Nephron progenitor cell (in vitro differentiated cells): ENCODE measurements at regions not wholly inside any gene's neighbourhood (a gene's known extent, or its start where the extent isn't known, plus 50 kb on each side); places are given as distances from the start of the nearest gene placed in this dataset.

Experiments
- DNase-seq: peaks from one replicate; pipeline ENCODE4 v3.0.0; 2021
- H3K27ac Mint-ChIP-seq: 2 replicates; pipeline ENCODE4 v1.8.0; 2021; ENCODE audit warnings: mild to moderate bottlenecking, moderate library complexity, mixed read lengths
- H3K27me3 Mint-ChIP-seq: 2 replicates; pipeline ENCODE4 v1.8.0; 2021; ENCODE audit warnings: mild to moderate bottlenecking, low read depth, mixed read lengths; ENCODE audit not compliant: poor library complexity
- H3K36me3 Mint-ChIP-seq: 2 replicates; pipeline ENCODE4 v1.8.0; 2021; ENCODE audit warnings: low read depth, mixed read lengths
- H3K4me1 Mint-ChIP-seq: 2 replicates; pipeline ENCODE4 v1.8.0; 2021; ENCODE audit warnings: mixed read lengths
- H3K4me3 Mint-ChIP-seq: 2 replicates; pipeline ENCODE4 v1.8.0; 2021; ENCODE audit warnings: mild to moderate bottlenecking, moderate library complexity, mixed read lengths
- H3K9me3 Mint-ChIP-seq: 2 replicates; pipeline ENCODE4 v1.8.0; 2021; ENCODE audit warnings: mild to moderate bottlenecking, moderate library complexity, mixed read lengths
- TF ChIP-seq, protein P1 (sequence below): fragments of 200-600 bp; sonication (generic); IDR thresholded peaks from 2 replicates; pipeline ENCODE4 v1.5.0; 2021; ENCODE audit warnings: antibody characterized with exemption

DNA sequence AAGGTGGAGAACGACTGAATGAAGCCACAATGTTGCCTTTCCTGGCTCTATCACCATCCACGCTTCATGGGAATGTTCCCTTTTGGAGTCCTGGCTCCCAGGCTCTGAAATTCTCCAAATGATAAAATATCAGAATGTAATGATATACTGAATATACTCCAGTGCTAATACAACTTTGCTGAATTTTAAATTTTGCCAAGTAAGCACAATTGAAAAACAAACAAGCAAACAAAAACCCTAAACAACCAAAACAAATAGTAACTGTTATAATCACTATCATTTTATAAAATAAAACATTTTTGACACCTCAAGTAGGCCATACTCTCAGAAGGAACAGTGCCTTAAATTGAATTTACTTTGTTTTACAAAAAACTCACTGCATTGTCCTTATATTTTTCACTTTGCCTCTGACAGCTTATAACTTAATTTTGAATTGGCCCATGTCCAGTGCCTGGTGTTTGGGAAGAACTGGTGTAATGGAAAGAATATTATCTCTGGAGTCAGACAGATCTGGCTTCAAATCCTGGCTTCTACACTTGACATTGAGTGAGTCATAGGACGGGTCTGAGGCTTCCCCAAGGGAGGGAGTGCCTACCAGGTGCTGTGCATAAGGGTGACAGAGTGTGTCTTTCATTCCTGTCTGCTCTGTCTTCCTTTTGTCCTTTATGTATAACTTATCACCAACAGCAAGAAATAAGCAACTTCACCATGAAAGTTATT, 698.3 kb downstream of the EPM2A start:
- TF ChIP-seq, protein P1, sequence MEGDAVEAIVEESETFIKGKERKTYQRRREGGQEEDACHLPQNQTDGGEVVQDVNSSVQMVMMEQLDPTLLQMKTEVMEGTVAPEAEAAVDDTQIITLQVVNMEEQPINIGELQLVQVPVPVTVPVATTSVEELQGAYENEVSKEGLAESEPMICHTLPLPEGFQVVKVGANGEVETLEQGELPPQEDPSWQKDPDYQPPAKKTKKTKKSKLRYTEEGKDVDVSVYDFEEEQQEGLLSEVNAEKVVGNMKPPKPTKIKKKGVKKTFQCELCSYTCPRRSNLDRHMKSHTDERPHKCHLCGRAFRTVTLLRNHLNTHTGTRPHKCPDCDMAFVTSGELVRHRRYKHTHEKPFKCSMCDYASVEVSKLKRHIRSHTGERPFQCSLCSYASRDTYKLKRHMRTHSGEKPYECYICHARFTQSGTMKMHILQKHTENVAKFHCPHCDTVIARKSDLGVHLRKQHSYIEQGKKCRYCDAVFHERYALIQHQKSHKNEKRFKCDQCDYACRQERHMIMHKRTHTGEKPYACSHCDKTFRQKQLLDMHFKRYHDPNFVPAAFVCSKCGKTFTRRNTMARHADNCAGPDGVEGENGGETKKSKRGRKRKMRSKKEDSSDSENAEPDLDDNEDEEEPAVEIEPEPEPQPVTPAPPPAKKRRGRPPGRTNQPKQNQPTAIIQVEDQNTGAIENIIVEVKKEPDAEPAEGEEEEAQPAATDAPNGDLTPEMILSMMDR: no peak
- peaks cover 2% of the 10 kb centered on the region for H3K27me3 Mint-ChIP-seq
- peaks cover 20% of the 10 kb centered on the region for H3K9me3 Mint-ChIP-seq
- H3K36me3 Mint-ChIP-seq: peaks cover 9% of the 10 kb centered on the region
- DNase-seq: no peak
- no peak overlapping the region for H3K4me3 Mint-ChIP-seq
- no peaks in the 10 kb centered on the region for H3K4me1 Mint-ChIP-seq
- no peak overlapping the region for H3K27ac Mint-ChIP-seq

DNA sequence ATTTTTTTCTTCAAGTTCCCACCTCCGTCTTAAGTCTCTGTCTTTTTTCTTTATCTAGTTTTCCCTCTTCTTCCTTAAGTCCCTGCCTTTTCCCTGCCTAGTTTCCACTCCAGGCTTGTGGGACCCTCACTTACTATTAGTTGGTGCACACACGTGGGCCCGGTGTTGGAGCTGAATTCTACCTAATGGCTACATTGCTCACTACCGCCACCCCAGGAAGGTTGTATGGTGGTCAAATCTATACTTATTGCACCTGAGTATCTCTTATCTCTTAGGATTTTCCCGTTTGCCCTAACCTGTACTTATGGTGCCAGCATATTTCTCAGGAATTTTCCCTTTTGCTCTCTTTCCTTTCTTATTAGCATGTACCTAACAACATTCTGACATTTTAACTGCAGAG, 692.8 kb downstream of the EPM2A start:
- Mint-ChIP-seq H3K27me3 (no peaks in the 10 kb centered on the region), H3K4me3 (no peak overlapping the region), H3K27ac (no peak overlapping the region), H3K36me3 (peaks cover 4% of the 10 kb centered on the region), H3K4me1 (peaks cover 12% of the 10 kb centered on the region), H3K9me3 (peaks cover 16% of the 10 kb centered on the region)
- DNase-seq: no peak
- TF ChIP-seq, protein P1: no peak

DNA sequence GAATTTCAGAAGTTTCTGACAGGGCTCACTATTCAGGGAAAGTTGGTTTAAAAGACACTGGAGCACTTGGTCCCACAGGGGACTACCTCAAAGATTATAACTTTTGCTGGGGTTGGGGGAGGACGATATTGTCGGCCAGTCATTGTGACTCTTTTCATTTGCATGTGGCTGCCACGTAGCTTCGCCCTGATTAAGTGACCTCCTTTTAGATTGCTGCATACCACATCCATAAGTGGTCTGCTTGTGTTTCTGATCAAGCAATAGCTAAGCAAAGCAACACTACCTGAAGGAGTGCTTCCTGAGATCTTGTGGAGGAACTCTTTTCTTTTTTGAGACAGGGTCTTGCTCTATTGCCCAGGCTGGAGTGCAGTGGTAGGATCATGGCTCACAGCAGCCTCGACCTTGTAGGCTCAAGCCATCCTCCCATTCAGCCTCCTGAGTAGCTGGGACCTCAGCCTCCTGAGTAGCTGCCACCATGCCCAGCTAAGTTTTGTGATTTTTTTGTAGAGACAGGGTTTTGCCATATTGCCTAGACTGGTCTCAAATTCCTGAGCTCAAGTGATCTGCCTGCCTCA, 691.3 kb downstream of the EPM2A start:
- TF ChIP-seq, protein P1: no peak
- Mint-ChIP-seq H3K4me1 (peaks cover 12% of the 10 kb centered on the region), H3K27ac (no peak overlapping the region), H3K9me3 (peaks cover 16% of the 10 kb centered on the region), H3K4me3 (no peak overlapping the region), H3K27me3 (no peaks in the 10 kb centered on the region), H3K36me3 (peaks cover 4% of the 10 kb centered on the region)
- DNase-seq: no peak

DNA sequence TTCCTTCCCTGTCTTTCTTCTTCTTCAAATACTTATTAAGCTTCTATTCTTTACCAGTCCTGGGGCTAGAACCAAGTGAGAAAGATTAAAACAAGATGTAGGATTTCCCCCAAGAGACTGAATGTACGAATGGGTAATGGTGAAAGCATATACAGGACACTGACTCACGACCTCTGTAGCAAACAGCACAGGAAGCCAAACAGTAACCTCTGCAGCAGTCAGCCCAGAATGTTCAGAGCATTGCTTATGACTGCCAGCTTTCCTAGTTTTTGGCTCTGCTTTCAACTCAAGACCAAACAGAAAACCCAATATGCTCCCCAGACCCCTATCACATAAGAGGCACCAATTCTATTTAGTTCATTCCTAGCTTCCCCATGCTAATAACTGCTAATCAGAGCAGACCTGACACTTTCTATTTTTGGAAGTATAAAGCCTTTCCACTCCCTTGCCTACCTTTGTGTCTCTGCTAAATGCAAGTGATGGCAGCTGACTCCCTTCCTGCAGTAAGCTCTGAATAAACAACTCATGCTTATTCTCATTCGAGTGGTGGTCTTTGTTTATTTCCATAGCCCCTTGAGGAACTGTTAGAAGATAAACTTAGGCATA, 690.6 kb downstream of the EPM2A start:
- Mint-ChIP-seq H3K4me1 (peaks cover 12% of the 10 kb centered on the region), H3K27me3 (no peaks in the 10 kb centered on the region), H3K9me3 (peaks cover 16% of the 10 kb centered on the region), H3K27ac (peak overlapping the region; percentile 37), H3K36me3 (peaks cover 4% of the 10 kb centered on the region), H3K4me3 (no peak overlapping the region)
- TF ChIP-seq, protein P1: no peak
- no peak for DNase-seq

DNA sequence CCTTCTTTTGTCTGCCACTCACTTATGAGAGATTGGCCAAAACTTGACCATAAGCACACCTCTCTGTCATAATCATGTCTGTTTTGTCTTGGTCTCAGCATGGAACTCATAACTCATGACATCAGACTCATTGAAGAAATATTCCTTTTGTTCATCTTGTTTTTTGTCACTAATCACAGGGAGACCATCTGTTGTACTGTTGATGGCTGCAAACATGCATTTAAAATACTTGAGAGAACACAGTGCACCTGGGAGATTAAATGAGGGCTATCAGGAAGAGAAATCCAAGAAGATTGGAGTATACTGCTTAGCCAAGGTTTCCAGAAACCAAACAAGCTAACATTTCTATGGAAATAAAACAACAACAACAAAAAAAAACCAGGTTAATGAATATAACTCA, 689.7 kb downstream of the EPM2A start:
- Mint-ChIP-seq H3K4me1 (peaks cover 12% of the 10 kb centered on the region), H3K36me3 (peaks cover 4% of the 10 kb centered on the region), H3K27ac (no peak overlapping the region), H3K27me3 (no peaks in the 10 kb centered on the region), H3K4me3 (no peak overlapping the region), H3K9me3 (peaks cover 12% of the 10 kb centered on the region)
- TF ChIP-seq, protein P1: no peak
- DNase-seq: no peak
